Neural cell (in vitro differentiated cells): ENCODE measurements at regions not wholly inside any gene's neighbourhood (a gene's known extent, or its start where the extent isn't known, plus 50 kb on each side); places are given as distances from the start of the nearest gene placed in this dataset.

Experiments used
- H2AFZ ChIP-seq: fragments of 200-600, 300-800 bp; sonication (generic), shearing (Covaris generic); 2 replicates; pipeline ENCODE4 v1.6.0; 2014; ENCODE audit warnings: low read depth, mild to moderate bottlenecking, antibody characterized with exemption, low read length, moderate library complexity
- H3F3A ChIP-seq: fragments of 200-600 bp; shearing (Covaris generic); 2 replicates; pipeline ENCODE4 v1.6.1; 2016; ENCODE audit warnings: mild to moderate bottlenecking, moderate library complexity, mixed read lengths, antibody characterized with exemption, low read length; ENCODE audit not compliant: insufficient read depth, poor library complexity, severe bottlenecking
- H3K27ac ChIP-seq: fragments of 200-600, 300-800 bp; sonication (generic), shearing (Covaris generic); 2 replicates; pipeline ENCODE4 v1.5.1; 2014; ENCODE audit warnings: mild to moderate bottlenecking, low read length, moderate library complexity
- H3K27me3 ChIP-seq: fragments of 300-800, 200-600 bp; sonication (generic), shearing (Covaris generic); 2 replicates; pipeline ENCODE4 v1.6.0; 2014; ENCODE audit warnings: mild to moderate bottlenecking, low read depth, low read length, moderate library complexity; ENCODE audit not compliant: insufficient read depth
- H3K36me3 ChIP-seq: fragments of 300-800, 200-600 bp; sonication (generic), shearing (Covaris generic); 2 replicates; pipeline ENCODE4 v1.5.1; 2014; ENCODE audit warnings: mild to moderate bottlenecking, antibody characterized with exemption, low read length, moderate library complexity; ENCODE audit not compliant: insufficient read depth
- H3K4me2 ChIP-seq: fragments of 300-800, 200-600 bp; sonication (generic), shearing (Covaris generic); 2 replicates; pipeline ENCODE4 v1.6.0; 2014; ENCODE audit warnings: mild to moderate bottlenecking, low read length
- H3K4me3 ChIP-seq: fragments of 300-800, 200-600 bp; sonication (generic), shearing (Covaris generic); 2 replicates; pipeline ENCODE4 v1.5.1; 2014; ENCODE audit warnings: mild to moderate bottlenecking, low read length, moderate library complexity
- H3K79me2 ChIP-seq: fragments of 200-600 bp; shearing (Covaris generic); replicated peaks from 2 replicates; pipeline ENCODE4 v1.6.0; 2014; ENCODE audit warnings: mild to moderate bottlenecking, low read length, moderate library complexity; ENCODE audit not compliant: insufficient read depth
- H3K9ac ChIP-seq: fragments of 300-800, 200-600 bp; sonication (generic), shearing (Covaris generic); 2 replicates; pipeline ENCODE4 v1.6.1; 2016; ENCODE audit warnings: mild to moderate bottlenecking, low read length, mixed read lengths
- H3K9me2 ChIP-seq: fragments of 200-600 bp; shearing (Covaris generic); 2 replicates; pipeline ENCODE4 v1.6.1; 2016; ENCODE audit warnings: mild to moderate bottlenecking, low read length, mixed read lengths; ENCODE audit not compliant: insufficient read depth
- H3K9me3 ChIP-seq: fragments of 200-600, 300-800 bp; sonication (generic), shearing (Covaris generic); 2 replicates; pipeline ENCODE4 v1.6.1; 2016; ENCODE audit warnings: mild to moderate bottlenecking, mixed run types, low read length, moderate library complexity, mixed read lengths
- H4K20me1 ChIP-seq: fragments of 200-600 bp; shearing (Covaris generic); 2 replicates; pipeline ENCODE4 v1.6.1; 2016; ENCODE audit warnings: mild to moderate bottlenecking, mixed run types; ENCODE audit not compliant: insufficient read depth
- EP300 ChIP-seq: fragments of 450-650 bp; conservative IDR thresholded peaks from 2 replicates; pipeline ENCODE4 v1.6.1; 2014; ENCODE audit warnings: antibody characterized with exemption, mild to moderate bottlenecking, moderate library complexity; ENCODE audit not compliant: poor library complexity, severe bottlenecking
- EZH2 ChIP-seq: fragments of 200-600, 300-800 bp; shearing (Covaris generic), sonication (generic); IDR thresholded peaks from 2 replicates; pipeline ENCODE4 v1.6.1; 2014; ENCODE audit warnings: antibody characterized with exemption, low read length, borderline replicate concordance, mild to moderate bottlenecking; ENCODE audit not compliant: insufficient read depth, poor library complexity, severe bottlenecking
- POLR2AphosphoS5 ChIP-seq: IDR thresholded peaks from 2 replicates; pipeline ENCODE4 v1.6.1; 2012
- RAD21 ChIP-seq: fragments of 450-650 bp; conservative IDR thresholded peaks from 2 replicates; pipeline ENCODE4 v1.6.1; 2014; ENCODE audit warnings: antibody characterized with exemption, mild to moderate bottlenecking, moderate library complexity
- SMC3 ChIP-seq: fragments of 450-650 bp; conservative IDR thresholded peaks from 2 replicates; pipeline ENCODE4 v1.6.1; 2014; ENCODE audit warnings: antibody characterized with exemption, mild to moderate bottlenecking, moderate library complexity; ENCODE audit not compliant: poor library complexity
- TF ChIP-seq, protein P1 (sequence below): IDR thresholded peaks from 2 replicates; pipeline ENCODE4 v1.6.1; 2012; ENCODE audit warnings: borderline replicate concordance
- TF ChIP-seq, protein P2 (sequence below): fragments of 450-650 bp; IDR thresholded peaks from 2 replicates; pipeline ENCODE4 v1.5.1; 2014; ENCODE audit warnings: antibody characterized with exemption, mild to moderate bottlenecking, moderate library complexity; ENCODE audit not compliant: poor library complexity, severe bottlenecking

DNA sequence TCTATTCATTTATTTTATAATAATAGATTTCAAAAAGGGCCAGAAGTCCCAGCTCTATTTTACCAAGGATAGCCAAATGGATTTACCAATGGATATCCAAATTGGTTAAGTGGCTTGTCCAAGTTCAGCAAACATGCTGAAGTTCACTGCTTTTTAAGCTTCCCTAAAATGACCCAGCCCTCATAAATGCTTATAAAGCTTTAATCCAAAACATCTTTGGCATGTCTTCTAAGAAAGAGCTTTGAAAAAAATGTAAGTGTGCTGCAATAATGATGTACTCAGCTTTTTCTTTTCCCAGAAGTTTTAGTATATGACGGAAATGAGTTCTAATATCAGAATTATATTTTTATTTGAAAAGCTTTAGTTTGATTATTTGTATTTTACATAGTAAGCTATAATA is 451.5 kb upstream of the ADAMTS5 start:
- H2AFZ ChIP-seq: no peak overlapping the region
- H3K27me3 ChIP-seq: no peaks in the 10 kb centered on the region
- H3K79me2 ChIP-seq: no peaks in the 10 kb centered on the region
- H3K27ac ChIP-seq: no peak overlapping the region
- no peaks in the 10 kb centered on the region for H3K9me3 ChIP-seq
- H3K4me2 ChIP-seq: no peak overlapping the region
- H3K9me2 ChIP-seq: no peaks in the 10 kb centered on the region
- no peak overlapping the region for H3K9ac ChIP-seq
- H3K4me3 ChIP-seq: no peak overlapping the region
- no peaks in the 10 kb centered on the region for H3K36me3 ChIP-seq
- no peaks in the 10 kb centered on the region for H4K20me1 ChIP-seq
- TF ChIP-seq SMC3: no peak
- TF ChIP-seq RAD21: no peak
- TF ChIP-seq EP300: no peak
- H3F3A ChIP-seq: no peaks in the 10 kb centered on the region

DNA sequence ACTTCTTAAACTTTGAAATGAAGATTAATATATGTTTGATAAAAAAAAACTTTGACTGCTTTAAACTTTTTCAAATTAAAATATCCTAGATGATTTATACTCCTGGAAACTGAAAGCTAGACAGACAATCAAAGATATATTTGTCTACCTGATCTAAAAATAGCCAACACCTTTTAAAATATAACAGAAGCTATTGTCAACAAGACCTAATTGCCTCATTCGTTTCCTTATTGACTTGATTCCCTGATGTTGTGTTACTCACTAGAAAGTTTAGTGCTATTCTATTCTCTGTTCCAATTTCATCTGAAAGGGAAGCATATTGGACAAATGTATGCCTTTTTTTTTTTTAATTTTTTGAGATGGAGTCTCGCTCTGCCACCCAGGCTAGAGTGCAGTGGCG is 445.6 kb upstream of the ADAMTS5 start:
- no peaks in the 10 kb centered on the region for H3K9me3 ChIP-seq
- no peak overlapping the region for H2AFZ ChIP-seq
- H3K4me3 ChIP-seq: no peak overlapping the region
- no peaks in the 10 kb centered on the region for H4K20me1 ChIP-seq
- no peaks in the 10 kb centered on the region for H3K27me3 ChIP-seq
- no peak overlapping the region for H3K9ac ChIP-seq
- no peaks in the 10 kb centered on the region for H3F3A ChIP-seq
- no peaks in the 10 kb centered on the region for H3K36me3 ChIP-seq
- H3K9me2 ChIP-seq: no peaks in the 10 kb centered on the region
- TF ChIP-seq, protein P1, sequence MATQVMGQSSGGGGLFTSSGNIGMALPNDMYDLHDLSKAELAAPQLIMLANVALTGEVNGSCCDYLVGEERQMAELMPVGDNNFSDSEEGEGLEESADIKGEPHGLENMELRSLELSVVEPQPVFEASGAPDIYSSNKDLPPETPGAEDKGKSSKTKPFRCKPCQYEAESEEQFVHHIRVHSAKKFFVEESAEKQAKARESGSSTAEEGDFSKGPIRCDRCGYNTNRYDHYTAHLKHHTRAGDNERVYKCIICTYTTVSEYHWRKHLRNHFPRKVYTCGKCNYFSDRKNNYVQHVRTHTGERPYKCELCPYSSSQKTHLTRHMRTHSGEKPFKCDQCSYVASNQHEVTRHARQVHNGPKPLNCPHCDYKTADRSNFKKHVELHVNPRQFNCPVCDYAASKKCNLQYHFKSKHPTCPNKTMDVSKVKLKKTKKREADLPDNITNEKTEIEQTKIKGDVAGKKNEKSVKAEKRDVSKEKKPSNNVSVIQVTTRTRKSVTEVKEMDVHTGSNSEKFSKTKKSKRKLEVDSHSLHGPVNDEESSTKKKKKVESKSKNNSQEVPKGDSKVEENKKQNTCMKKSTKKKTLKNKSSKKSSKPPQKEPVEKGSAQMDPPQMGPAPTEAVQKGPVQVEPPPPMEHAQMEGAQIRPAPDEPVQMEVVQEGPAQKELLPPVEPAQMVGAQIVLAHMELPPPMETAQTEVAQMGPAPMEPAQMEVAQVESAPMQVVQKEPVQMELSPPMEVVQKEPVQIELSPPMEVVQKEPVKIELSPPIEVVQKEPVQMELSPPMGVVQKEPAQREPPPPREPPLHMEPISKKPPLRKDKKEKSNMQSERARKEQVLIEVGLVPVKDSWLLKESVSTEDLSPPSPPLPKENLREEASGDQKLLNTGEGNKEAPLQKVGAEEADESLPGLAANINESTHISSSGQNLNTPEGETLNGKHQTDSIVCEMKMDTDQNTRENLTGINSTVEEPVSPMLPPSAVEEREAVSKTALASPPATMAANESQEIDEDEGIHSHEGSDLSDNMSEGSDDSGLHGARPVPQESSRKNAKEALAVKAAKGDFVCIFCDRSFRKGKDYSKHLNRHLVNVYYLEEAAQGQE: no peak
- TF ChIP-seq EP300: no peak
- H3K27ac ChIP-seq: no peak overlapping the region
- no peak overlapping the region for H3K4me2 ChIP-seq
- H3K79me2 ChIP-seq: no peaks in the 10 kb centered on the region

DNA sequence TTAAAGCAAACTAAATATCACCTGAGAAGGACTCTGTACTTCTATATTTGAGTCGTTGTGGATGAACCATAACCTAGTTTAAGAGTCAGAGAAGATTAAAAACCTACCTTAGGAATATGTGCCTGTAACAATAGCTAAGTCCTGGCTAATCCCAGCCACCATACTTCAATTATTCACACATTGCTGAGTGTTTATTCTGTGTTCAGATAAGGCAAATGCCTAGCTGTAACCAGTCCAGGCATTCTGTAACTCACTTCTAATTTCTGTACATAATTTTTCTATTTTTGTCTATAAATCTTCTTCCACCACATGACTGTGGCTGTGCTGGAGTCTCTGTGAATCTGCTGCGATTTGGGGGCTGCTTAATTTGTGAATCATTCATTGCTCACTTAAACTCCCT is 441.9 kb upstream of the ADAMTS5 start:
- no peak overlapping the region for H3K27ac ChIP-seq
- TF ChIP-seq EZH2 (no peak), SMC3 (no peak), POLR2AphosphoS5 (no peak)
- TF ChIP-seq, protein P2, sequence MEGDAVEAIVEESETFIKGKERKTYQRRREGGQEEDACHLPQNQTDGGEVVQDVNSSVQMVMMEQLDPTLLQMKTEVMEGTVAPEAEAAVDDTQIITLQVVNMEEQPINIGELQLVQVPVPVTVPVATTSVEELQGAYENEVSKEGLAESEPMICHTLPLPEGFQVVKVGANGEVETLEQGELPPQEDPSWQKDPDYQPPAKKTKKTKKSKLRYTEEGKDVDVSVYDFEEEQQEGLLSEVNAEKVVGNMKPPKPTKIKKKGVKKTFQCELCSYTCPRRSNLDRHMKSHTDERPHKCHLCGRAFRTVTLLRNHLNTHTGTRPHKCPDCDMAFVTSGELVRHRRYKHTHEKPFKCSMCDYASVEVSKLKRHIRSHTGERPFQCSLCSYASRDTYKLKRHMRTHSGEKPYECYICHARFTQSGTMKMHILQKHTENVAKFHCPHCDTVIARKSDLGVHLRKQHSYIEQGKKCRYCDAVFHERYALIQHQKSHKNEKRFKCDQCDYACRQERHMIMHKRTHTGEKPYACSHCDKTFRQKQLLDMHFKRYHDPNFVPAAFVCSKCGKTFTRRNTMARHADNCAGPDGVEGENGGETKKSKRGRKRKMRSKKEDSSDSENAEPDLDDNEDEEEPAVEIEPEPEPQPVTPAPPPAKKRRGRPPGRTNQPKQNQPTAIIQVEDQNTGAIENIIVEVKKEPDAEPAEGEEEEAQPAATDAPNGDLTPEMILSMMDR: no peak
- H3K4me2 ChIP-seq: no peak overlapping the region
- no peaks in the 10 kb centered on the region for H3F3A ChIP-seq
- no peak overlapping the region for H2AFZ ChIP-seq
- H4K20me1 ChIP-seq: no peaks in the 10 kb centered on the region
- no peaks in the 10 kb centered on the region for H3K79me2 ChIP-seq
- H3K9me2 ChIP-seq: no peaks in the 10 kb centered on the region
- H3K9me3 ChIP-seq: no peaks in the 10 kb centered on the region
- H3K36me3 ChIP-seq: no peaks in the 10 kb centered on the region
- H3K4me3 ChIP-seq: no peak overlapping the region
- no peak overlapping the region for H3K9ac ChIP-seq
- no peaks in the 10 kb centered on the region for H3K27me3 ChIP-seq
